ENCODE measurements at regions not wholly inside any gene's neighbourhood (a gene's known extent, or its start where the extent isn't known, plus 50 kb on each side); places are given as distances from the start of the nearest gene placed in this dataset.

- TF ChIP-seq POLR2AphosphoS5 (IDR thresholded peaks at IDR 0.05) (no peak), CTCF (IDR thresholded peaks at IDR 0.05) (no peak), POLR2A (IDR thresholded peaks at IDR 0.05) (no peak), EP300 (IDR thresholded peaks at IDR 0.05) (no peak)
Observed at GRCh38 chr2:53476834-53477233, 290.8 kb upstream of the CHAC2 start.
